Spleen (tissue), 7 donors: ENCODE measurements at regions not wholly inside any gene's neighbourhood (a gene's known extent, or its start where the extent isn't known, plus 50 kb on each side); places are given as distances from the start of the nearest gene placed in this dataset.

Source experiments
- CTCF ChIP-seq, 11 experiments: fragments of 200-600 bp in 7 of 11; fragments of 450-650 bp in 4 of 11; sonication (generic) in 4 of 11; IDR thresholded peaks in 8 of 11; conservative IDR thresholded peaks in 3 of 11; 1 replicate in 7 of 11; 2 replicates in 4 of 11; pipeline versions ENCODE4 v1.4.0 to v1.8.0; 2016 to 2021; ENCODE audit warnings: antibody characterized with exemption in 11 of 11, inconsistent platforms in 4 of 11, mild to moderate bottlenecking in 1 of 11
- POLR2A ChIP-seq, 3 donors: fragments of 450-650 bp; IDR thresholded peaks; one replicate each; pipeline ENCODE4 v1.5.1; 2017; ENCODE audit warnings: antibody characterized with exemption in 3 of 3, mild to moderate bottlenecking in 1 of 3
- POLR2AphosphoS5 ChIP-seq, 3 donors: sonication (generic); formaldehyde crosslinking; IDR thresholded peaks; one replicate each; pipeline ENCODE4 v1.5.1; 2017; ENCODE audit warnings: antibody characterized with exemption in 3 of 3
- donor health status: DM: no; HTN: no; CAD: no; lungs with moderate emphysema.
- donor health status: DM: no; HTN: no; CAD: no.
- donor health status: DM: no; HTN: no; CAD: no.

- TF ChIP-seq CTCF (IDR thresholded peaks at IDR 0.05 in 8 of 11, conservative IDR thresholded peaks at IDR 0.05 in 3 of 11) (no peak), POLR2A (IDR thresholded peaks at IDR 0.05) (no peak), POLR2AphosphoS5 (IDR thresholded peaks at IDR 0.05) (no peak)
Measured at GRCh38 chrX:11976663-11977062, 161.6 kb upstream of the FRMPD4 start.
